ENCODE measurements at regions not wholly inside any gene's neighbourhood (a gene's known extent, or its start where the extent isn't known, plus 50 kb on each side); places are given as distances from the start of the nearest gene placed in this dataset.
"Not testable (repeated sequence)": the region's sequence is repeated elsewhere in the genome, so short reads cannot be mapped to it uniquely, and the experiment has no call there.

GRCh38 chr22:22773979-22774604 is 113.5 kb upstream of the IGLL5 start:
- Histone ChIP-seq H3K4me1 (ENCODE audit: control insufficient read depth, insufficient read depth, low read length) (no peaks in the 10 kb centered on the region), H3K4me3 (ENCODE audit: low read length) (no peak overlapping the region), H3K9me3 (ENCODE audit: control insufficient read depth, low read length) (no peaks in the 10 kb centered on the region), H3K27ac (ENCODE audit: low read length) (no peak overlapping the region), H3K27me3 (ENCODE audit: control insufficient read depth, insufficient read depth) (no peaks in the 10 kb centered on the region)
- no peak for ATAC-seq
- intact Hi-C loops (cut with DNase I), result no loop called here
- no peak for DNase-seq
- 77% methylated on average over 7 of the region's 7 CpGs for WGBS

DNA sequence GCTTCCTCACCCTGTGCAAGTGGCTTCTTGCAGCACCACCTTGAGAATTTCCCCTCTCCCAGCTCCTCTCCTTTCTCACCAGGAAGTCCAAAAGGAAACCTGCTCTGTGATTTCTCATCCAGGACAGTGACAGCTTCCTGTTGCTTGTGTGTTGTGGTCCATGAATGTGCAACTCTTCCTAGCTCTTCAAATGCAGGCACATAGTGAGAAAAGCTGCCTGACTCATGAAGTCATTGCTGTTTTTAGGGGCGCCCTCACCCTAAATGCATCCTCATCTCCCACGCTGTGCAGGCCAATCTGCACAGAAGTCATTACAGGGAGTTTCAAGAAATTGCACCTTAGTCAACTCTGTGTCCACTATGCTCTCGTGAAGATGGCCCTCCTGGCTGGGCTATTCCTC is 112.9 kb upstream of the IGLL5 start:
- WGBS, result 74% methylated on average over 3 of the region's 3 CpGs
- intact Hi-C loops (cut with DNase I); ATAC-seq; H3K9me3 ChIP-seq (ENCODE audit: control insufficient read depth, low read length); H3K27me3 ChIP-seq (ENCODE audit: control insufficient read depth, insufficient read depth); DNase-seq; H3K4me1 ChIP-seq (ENCODE audit: control insufficient read depth, insufficient read depth, low read length); H3K4me3 ChIP-seq (ENCODE audit: low read length); H3K27ac ChIP-seq (ENCODE audit: low read length): not testable (repeated sequence)

DNA sequence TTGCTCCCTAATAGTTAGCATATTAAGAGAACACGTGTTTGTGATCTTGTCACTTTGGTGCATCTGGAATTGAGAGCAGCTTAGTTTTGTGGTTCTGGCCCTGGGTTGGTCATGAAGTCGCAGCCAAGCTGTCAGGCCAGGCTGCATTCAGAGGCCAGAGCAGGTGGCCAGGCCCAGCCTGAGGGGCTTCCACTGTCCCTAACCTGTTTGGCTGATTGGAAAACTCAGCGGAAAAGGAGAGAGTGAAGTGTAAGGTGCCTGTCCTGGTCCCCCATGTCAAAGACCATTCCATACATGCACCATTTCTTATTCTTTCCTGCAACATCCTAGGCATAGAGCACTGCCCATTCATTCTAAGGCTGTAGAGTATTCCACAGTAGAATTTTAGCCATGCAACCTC is 111.5 kb upstream of the IGLL5 start:
- no peak overlapping the region for H3K4me3 ChIP-seq (ENCODE audit: low read length)
- H3K27ac ChIP-seq (ENCODE audit: low read length), result no peak overlapping the region
- WGBS, result 86% methylated on average over 3 of the region's 3 CpGs
- H3K27me3 ChIP-seq (ENCODE audit: control insufficient read depth, insufficient read depth), result no peaks in the 10 kb centered on the region
- intact Hi-C loops (cut with DNase I), result no loop called here
- H3K9me3 ChIP-seq (ENCODE audit: control insufficient read depth, low read length), result no peaks in the 10 kb centered on the region
- ATAC-seq (no peak), DNase-seq (no peak)
- H3K4me1 ChIP-seq (ENCODE audit: control insufficient read depth, insufficient read depth, low read length), result no peaks in the 10 kb centered on the region

DNA sequence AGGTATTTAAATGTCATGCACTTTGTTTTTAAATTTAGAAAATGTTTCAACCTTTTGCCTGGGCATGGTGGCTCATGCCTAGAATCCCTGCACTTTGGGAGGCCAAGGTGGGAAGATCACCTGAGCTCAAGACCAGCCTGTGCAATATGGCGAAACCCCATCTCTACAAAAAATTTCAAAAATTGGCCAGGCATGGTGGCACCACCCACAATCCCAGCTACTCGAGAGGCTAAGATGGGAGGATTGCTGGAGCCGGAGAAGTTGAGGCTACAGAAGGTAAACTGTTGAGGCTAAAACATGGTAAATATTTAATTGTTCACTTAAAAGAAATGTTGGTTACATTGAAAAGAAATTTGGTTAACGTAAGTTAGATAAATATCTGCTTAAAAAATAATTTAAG is 108.4 kb upstream of the IGLL5 start:
- no peak for ATAC-seq
- H3K9me3 ChIP-seq (ENCODE audit: control insufficient read depth, low read length), result no peaks in the 10 kb centered on the region
- intact Hi-C loops (cut with DNase I), result no loop called here
- H3K4me1 ChIP-seq (ENCODE audit: control insufficient read depth, insufficient read depth, low read length), result no peaks in the 10 kb centered on the region
- no peaks in the 10 kb centered on the region for H3K27me3 ChIP-seq (ENCODE audit: control insufficient read depth, insufficient read depth)
- H3K4me3 ChIP-seq (ENCODE audit: low read length), result no peak overlapping the region
- no peak overlapping the region for H3K27ac ChIP-seq (ENCODE audit: low read length)
- no peak for DNase-seq
- WGBS, result 86% methylated on average over 4 of the region's 4 CpGs

DNA sequence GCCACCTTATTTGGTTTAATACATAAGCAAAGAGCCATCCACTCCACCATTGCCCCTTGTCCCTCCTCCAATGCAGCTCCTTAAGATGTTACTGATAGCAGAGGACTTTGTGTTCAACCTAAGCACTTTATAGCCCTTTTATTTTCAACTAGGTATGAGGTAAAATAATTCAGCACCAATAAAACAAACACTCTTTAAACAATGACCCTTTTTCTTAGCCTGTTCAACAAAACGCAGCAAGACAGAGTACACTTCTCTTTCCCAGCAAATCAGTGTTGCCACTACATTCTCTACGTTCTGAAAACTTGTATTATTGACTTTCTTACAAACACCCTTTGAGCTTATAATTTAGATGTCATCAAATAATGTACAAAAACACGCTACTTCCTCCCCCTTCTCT is 104.0 kb upstream of the IGLL5 start:
- no peak for ATAC-seq
- no peaks in the 10 kb centered on the region for H3K27me3 ChIP-seq (ENCODE audit: control insufficient read depth, insufficient read depth)
- no peak overlapping the region for H3K4me3 ChIP-seq (ENCODE audit: low read length)
- intact Hi-C loops (cut with DNase I), result no loop called here
- no peaks in the 10 kb centered on the region for H3K4me1 ChIP-seq (ENCODE audit: control insufficient read depth, insufficient read depth, low read length)
- DNase-seq, result no peak
- 67% methylated on average over 3 of the region's 3 CpGs for WGBS
- no peaks in the 10 kb centered on the region for H3K9me3 ChIP-seq (ENCODE audit: control insufficient read depth, low read length)
- no peak overlapping the region for H3K27ac ChIP-seq (ENCODE audit: low read length)

GRCh38 chr22:22784249-22785039 is 103.2 kb upstream of the IGLL5 start:
- Histone ChIP-seq H3K4me1 (ENCODE audit: control insufficient read depth, insufficient read depth, low read length) (no peaks in the 10 kb centered on the region), H3K9me3 (ENCODE audit: control insufficient read depth, low read length) (no peaks in the 10 kb centered on the region), H3K27me3 (ENCODE audit: control insufficient read depth, insufficient read depth) (no peaks in the 10 kb centered on the region), H3K4me3 (ENCODE audit: low read length) (no peak overlapping the region), H3K27ac (ENCODE audit: low read length) (no peak overlapping the region)
- DNase-seq, result no peak
- intact Hi-C loops (cut with DNase I), result no loop called here
- WGBS, result 53% methylated on average over 3 of the region's 3 CpGs
- ATAC-seq, result no peak

DNA sequence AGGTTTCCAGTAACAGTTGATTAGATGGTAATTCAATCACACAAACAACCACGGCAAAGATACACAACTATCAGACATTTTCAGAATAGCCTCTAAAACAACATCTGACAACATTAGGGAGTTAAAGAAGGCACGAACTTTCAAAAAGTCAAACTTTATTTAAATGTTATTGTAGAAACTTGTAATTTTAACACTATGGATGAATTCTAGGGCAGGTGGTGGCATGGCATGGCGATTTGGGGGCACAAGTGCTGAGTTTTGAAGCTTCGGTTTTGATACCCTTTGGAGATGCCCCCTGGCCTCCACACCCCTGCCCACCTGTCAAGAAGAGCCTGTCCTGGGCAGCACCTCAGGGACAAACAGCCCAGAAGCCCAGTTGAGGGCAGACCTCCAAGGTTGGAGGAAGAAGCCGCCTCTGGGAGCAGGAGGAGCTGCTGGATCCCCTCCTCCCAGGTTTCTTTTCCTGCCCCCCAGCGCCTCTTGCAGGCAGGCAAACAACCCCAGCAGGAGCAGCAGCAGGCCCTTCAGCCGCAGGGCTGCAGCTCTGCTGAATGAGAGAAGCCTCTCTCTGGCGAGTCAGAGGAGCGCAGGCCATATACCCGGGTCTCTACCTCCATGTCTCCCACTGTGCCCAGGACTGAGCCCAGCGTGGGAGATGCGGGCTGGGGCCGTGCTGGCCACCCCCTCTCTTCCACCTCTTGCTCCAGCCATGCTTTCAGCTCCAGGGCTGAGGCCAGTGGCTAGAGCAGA is 102.1 kb upstream of the IGLL5 start:
- DNase-seq (no peak), ATAC-seq (no peak)
- no peaks in the 10 kb centered on the region for H3K4me1 ChIP-seq (ENCODE audit: control insufficient read depth, insufficient read depth, low read length)
- 74% methylated on average over 13 of the region's 13 CpGs for WGBS
- H3K4me3 ChIP-seq (ENCODE audit: low read length), result no peak overlapping the region
- no peak overlapping the region for H3K27ac ChIP-seq (ENCODE audit: low read length)
- H3K27me3 ChIP-seq (ENCODE audit: control insufficient read depth, insufficient read depth), result no peaks in the 10 kb centered on the region
- no peaks in the 10 kb centered on the region for H3K9me3 ChIP-seq (ENCODE audit: control insufficient read depth, low read length)
- intact Hi-C loops (cut with DNase I), result no loop called here

GRCh38 chr22:22786301-22787115 is 101.1 kb upstream of the IGLL5 start:
- WGBS, result 84% methylated on average over 18 of the region's 18 CpGs
- ATAC-seq (no peak), DNase-seq (no peak)
- intact Hi-C loops (cut with DNase I), result no loop called here
- Histone ChIP-seq H3K27ac (ENCODE audit: low read length) (no peak overlapping the region), H3K4me3 (ENCODE audit: low read length) (no peak overlapping the region), H3K4me1 (ENCODE audit: control insufficient read depth, insufficient read depth, low read length) (no peaks in the 10 kb centered on the region), H3K27me3 (ENCODE audit: control insufficient read depth, insufficient read depth) (no peaks in the 10 kb centered on the region), H3K9me3 (ENCODE audit: control insufficient read depth, low read length) (no peaks in the 10 kb centered on the region)

- no peak for DNase-seq
- intact Hi-C loops (cut with DNase I), result no loop called here
- no peak overlapping the region for H3K27ac ChIP-seq (ENCODE audit: low read length)
- 91% methylated on average over 6 of the region's 6 CpGs for WGBS
- no peaks in the 10 kb centered on the region for H3K9me3 ChIP-seq (ENCODE audit: control insufficient read depth, low read length)
- ATAC-seq, result no peak
- H3K4me1 ChIP-seq (ENCODE audit: control insufficient read depth, insufficient read depth, low read length), result no peaks in the 10 kb centered on the region
- no peak overlapping the region for H3K4me3 ChIP-seq (ENCODE audit: low read length)
- H3K27me3 ChIP-seq (ENCODE audit: control insufficient read depth, insufficient read depth), result no peaks in the 10 kb centered on the region
Measured at GRCh38 chr22:22787151-22787550, 100.5 kb upstream of the IGLL5 start.

- ATAC-seq (peak; percentile 19 to 61), DNase-seq (peak; percentile 36 to 73 (median 65))
- no peak overlapping the region for H3K27ac ChIP-seq (ENCODE audit: low read length)
- intact Hi-C loops (cut with DNase I), result no loop called here
- H3K4me3 ChIP-seq (ENCODE audit: low read length), result no peak overlapping the region
- no peaks in the 10 kb centered on the region for H3K27me3 ChIP-seq (ENCODE audit: control insufficient read depth, insufficient read depth)
- no peaks in the 10 kb centered on the region for H3K9me3 ChIP-seq (ENCODE audit: control insufficient read depth, low read length)
- WGBS, result 66% methylated on average over 9 of the region's 9 CpGs
- no peaks in the 10 kb centered on the region for H3K4me1 ChIP-seq (ENCODE audit: control insufficient read depth, insufficient read depth, low read length)
Measured at GRCh38 chr22:22787786-22788459, 99.7 kb upstream of the IGLL5 start.

Measured in right cardiac atrium (tissue), 5 donors.